DMS53 treated with DMSO at 0.1 percent for 48 hours (cell line): ENCODE measurements at regions not wholly inside any gene's neighbourhood (a gene's known extent, or its start where the extent isn't known, plus 50 kb on each side); places are given as distances from the start of the nearest gene placed in this dataset.
"Not testable (repeated sequence)": the region's sequence is repeated elsewhere in the genome, so short reads cannot be mapped to it uniquely, and the experiment has no call there.

Experiments used
- DNase-seq: peaks from one replicate; lab custom pipeline; 2025; ENCODE audit not compliant: unreplicated experiment; lab: John Stamatoyannopoulos, UW

- DNase-seq = no peak
Measured at GRCh38 chr3:148534089-148534988, 163.4 kb upstream of the AGTR1 start.

GRCh38 chr3:148535001-148535400, 162.7 kb upstream of the AGTR1 start:
- no peak for DNase-seq

GRCh38 chr3:148540266-148540665, 157.4 kb upstream of the AGTR1 start:
- no peak for DNase-seq

GRCh38 chr3:148540851-148541250, 156.9 kb upstream of the AGTR1 start:
- DNase-seq = no peak

- DNase-seq = no peak
Measured at GRCh38 chr3:148546959-148547358, 150.7 kb upstream of the AGTR1 start.

GRCh38 chr3:148551767-148552260, 145.9 kb upstream of the AGTR1 start:
- DNase-seq = no peak

GRCh38 chr3:148554367-148554766, 143.3 kb upstream of the AGTR1 start:
- no peak for DNase-seq

- no peak for DNase-seq
Measured at GRCh38 chr3:148556664-148557063, 141.0 kb upstream of the AGTR1 start.

GRCh38 chr3:148577579-148577978, 120.1 kb upstream of the AGTR1 start:
- DNase-seq = not testable (repeated sequence)

GRCh38 chr3:148582126-148582525, 115.6 kb upstream of the AGTR1 start:
- no peak for DNase-seq

- no peak for DNase-seq
Measured at GRCh38 chr3:148583793-148584192, 113.9 kb upstream of the AGTR1 start.

- no peak for DNase-seq
Measured at GRCh38 chr3:148584438-148584837, 113.3 kb upstream of the AGTR1 start.

GRCh38 chr3:148585671-148586379, 111.9 kb upstream of the AGTR1 start:
- no peak for DNase-seq

GRCh38 chr3:148588291-148588690, 109.4 kb upstream of the AGTR1 start:
- DNase-seq = no peak

- DNase-seq = no peak
Measured at GRCh38 chr3:148591525-148591924, 106.2 kb upstream of the AGTR1 start.

- DNase-seq = no peak
Measured at GRCh38 chr3:148598619-148599018, 99.1 kb upstream of the AGTR1 start.

- no peak for DNase-seq
Measured at GRCh38 chr3:148599481-148599880, 98.2 kb upstream of the AGTR1 start.

- DNase-seq = no peak
Measured at GRCh38 chr3:148600440-148600839, 97.3 kb upstream of the AGTR1 start.

GRCh38 chr3:148600902-148601765, 96.6 kb upstream of the AGTR1 start:
- peak; percentile 86 for DNase-seq

GRCh38 chr3:148601766-148602685, 95.7 kb upstream of the AGTR1 start:
- peak; percentile 94 for DNase-seq
